ENCODE measurements at regions not wholly inside any gene's neighbourhood (a gene's known extent, or its start where the extent isn't known, plus 50 kb on each side); places are given as distances from the start of the nearest gene placed in this dataset.

DNA sequence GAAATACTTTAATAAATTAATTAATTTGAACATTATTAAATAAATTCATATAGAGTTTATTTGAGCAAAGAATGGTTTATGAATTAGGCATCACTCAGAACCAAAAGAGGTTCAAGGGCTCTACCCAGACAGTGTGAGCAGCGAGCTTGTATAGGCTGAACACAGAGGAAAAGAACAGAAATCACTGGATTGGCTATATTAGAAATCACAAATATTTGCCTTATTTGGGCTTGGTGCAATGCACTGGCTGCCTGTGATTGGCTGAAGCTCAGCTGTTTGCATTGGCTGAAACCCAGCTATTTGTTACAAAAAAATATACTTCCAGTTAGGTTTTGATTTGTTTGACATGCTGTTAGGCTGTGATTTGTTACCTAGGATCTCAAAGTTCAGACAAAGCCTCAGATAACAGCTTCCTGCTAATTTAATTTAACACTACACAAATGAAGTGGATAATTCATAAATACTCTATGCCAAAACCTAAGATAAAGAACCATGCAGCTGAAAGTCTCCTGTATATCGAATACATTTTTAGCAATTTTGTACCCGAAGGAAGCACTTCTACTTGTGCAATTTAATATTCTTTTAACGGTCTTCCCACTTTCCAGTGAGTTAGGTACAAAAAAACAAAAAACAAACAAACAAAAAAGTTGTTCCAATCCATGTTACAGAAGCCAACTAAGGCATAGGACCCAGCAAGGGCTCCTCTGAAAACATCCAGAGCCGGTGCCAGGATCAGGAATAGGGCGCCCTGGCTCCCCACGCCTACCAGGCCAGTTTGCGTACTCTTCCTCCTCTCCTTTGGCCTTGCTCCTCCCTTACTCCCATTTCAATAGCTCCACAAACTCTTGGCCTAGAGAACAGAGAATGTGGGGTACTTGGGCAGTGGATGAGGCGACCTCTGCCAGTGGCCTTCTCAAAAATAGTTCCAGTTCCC, 179.1 kb downstream of the DUSP10 start:
- no peak for DNase-seq (ENCODE audit: low spot score)
- Mint-ChIP-seq H3K9me3 (ENCODE audit: low read depth) (no peaks in the 10 kb centered on the region), H3K27ac (ENCODE audit: unreplicated experiment) (no peak overlapping the region), H3K27me3 (ENCODE audit: low read depth) (peaks cover 29% of the 10 kb centered on the region), H3K4me3 (ENCODE audit: unreplicated experiment) (no peak overlapping the region), H3K36me3 (ENCODE audit: low read depth) (no peaks in the 10 kb centered on the region), H3K4me1 (ENCODE audit: low read depth) (no peaks in the 10 kb centered on the region)
- TF ChIP-seq, protein P1, sequence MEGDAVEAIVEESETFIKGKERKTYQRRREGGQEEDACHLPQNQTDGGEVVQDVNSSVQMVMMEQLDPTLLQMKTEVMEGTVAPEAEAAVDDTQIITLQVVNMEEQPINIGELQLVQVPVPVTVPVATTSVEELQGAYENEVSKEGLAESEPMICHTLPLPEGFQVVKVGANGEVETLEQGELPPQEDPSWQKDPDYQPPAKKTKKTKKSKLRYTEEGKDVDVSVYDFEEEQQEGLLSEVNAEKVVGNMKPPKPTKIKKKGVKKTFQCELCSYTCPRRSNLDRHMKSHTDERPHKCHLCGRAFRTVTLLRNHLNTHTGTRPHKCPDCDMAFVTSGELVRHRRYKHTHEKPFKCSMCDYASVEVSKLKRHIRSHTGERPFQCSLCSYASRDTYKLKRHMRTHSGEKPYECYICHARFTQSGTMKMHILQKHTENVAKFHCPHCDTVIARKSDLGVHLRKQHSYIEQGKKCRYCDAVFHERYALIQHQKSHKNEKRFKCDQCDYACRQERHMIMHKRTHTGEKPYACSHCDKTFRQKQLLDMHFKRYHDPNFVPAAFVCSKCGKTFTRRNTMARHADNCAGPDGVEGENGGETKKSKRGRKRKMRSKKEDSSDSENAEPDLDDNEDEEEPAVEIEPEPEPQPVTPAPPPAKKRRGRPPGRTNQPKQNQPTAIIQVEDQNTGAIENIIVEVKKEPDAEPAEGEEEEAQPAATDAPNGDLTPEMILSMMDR (IDR thresholded peaks at IDR 0.05): no peak

DNA sequence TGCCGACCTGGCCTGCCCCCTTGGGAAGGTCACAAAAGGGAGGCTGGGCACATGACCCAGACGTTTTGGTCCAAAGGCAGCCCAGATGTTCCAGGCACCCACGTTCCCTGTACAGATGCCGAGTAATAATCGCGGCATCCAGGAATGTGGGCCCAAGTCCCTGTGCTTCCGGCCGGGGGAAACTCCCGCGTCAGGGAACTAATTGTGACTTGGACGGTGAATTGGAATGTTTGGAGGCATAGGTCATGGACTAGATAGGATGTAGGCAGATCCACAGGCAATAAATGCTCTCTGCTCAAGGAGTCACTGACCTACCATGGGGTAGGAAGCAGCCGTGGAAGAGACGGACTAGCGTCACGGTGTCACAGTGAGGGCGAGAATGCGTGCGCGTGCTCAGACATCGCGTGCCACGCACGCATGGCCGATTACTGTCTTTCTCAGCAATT, 178.4 kb downstream of the DUSP10 start:
- Mint-ChIP-seq H3K27me3 (ENCODE audit: low read depth) (peaks cover 28% of the 10 kb centered on the region), H3K9me3 (ENCODE audit: low read depth) (no peaks in the 10 kb centered on the region), H3K36me3 (ENCODE audit: low read depth) (no peaks in the 10 kb centered on the region), H3K27ac (ENCODE audit: unreplicated experiment) (no peak overlapping the region), H3K4me1 (ENCODE audit: low read depth) (no peaks in the 10 kb centered on the region), H3K4me3 (ENCODE audit: unreplicated experiment) (no peak overlapping the region)
- no peak for DNase-seq (ENCODE audit: low spot score)
- TF ChIP-seq, protein P1 (IDR thresholded peaks at IDR 0.05): no peak

DNA sequence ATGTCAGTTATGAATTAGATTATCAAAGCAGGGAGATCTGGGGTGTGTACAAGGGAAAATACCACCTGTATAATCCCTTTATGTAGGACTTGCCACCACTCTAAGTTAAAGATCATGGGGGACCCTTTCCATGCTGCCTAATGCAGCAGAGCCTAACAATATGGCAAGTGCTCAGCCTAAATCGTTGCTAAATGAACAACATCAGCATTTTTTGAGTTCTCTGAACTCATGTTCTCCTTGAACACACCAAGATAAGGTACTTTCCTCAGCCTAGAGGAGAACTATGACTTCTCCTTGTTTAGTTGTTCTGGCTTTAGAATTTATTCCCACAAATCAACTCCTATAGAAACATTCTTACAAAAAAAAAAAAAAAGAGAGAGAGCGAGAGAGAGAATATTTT, 177.0 kb downstream of the DUSP10 start:
- TF ChIP-seq, protein P1 (IDR thresholded peaks at IDR 0.05): no peak
- H3K4me1 Mint-ChIP-seq (ENCODE audit: low read depth): no peaks in the 10 kb centered on the region
- no peak overlapping the region for H3K4me3 Mint-ChIP-seq (ENCODE audit: unreplicated experiment)
- no peak overlapping the region for H3K27ac Mint-ChIP-seq (ENCODE audit: unreplicated experiment)
- no peak for DNase-seq (ENCODE audit: low spot score)
- H3K36me3 Mint-ChIP-seq (ENCODE audit: low read depth): no peaks in the 10 kb centered on the region
- no peaks in the 10 kb centered on the region for H3K9me3 Mint-ChIP-seq (ENCODE audit: low read depth)
- H3K27me3 Mint-ChIP-seq (ENCODE audit: low read depth): peaks cover 28% of the 10 kb centered on the region

DNA sequence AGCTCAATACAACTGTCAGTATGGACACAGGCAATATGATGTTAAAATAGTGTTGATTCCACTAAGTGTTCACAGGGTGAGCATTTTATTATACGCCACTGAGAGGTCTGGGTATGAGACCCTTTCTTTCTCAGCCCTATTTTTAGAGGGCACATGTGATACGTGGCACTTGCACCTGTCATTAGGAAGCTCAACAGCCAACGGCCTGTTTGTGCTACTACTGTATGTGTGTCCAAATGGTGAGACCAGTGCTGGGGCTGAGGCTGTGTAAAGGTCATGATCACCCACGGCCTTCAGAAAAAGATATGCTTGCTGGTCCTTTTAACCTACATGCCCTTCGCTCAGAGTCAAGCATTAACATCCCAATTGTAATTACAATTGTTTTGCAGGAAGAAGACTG, 176.2 kb downstream of the DUSP10 start:
- no peaks in the 10 kb centered on the region for H3K36me3 Mint-ChIP-seq (ENCODE audit: low read depth)
- H3K4me1 Mint-ChIP-seq (ENCODE audit: low read depth): no peaks in the 10 kb centered on the region
- no peak overlapping the region for H3K4me3 Mint-ChIP-seq (ENCODE audit: unreplicated experiment)
- no peak for DNase-seq (ENCODE audit: low spot score)
- H3K9me3 Mint-ChIP-seq (ENCODE audit: low read depth): no peaks in the 10 kb centered on the region
- TF ChIP-seq, protein P1 (IDR thresholded peaks at IDR 0.05): no peak
- peaks cover 23% of the 10 kb centered on the region for H3K27me3 Mint-ChIP-seq (ENCODE audit: low read depth)
- no peak overlapping the region for H3K27ac Mint-ChIP-seq (ENCODE audit: unreplicated experiment)

DNA sequence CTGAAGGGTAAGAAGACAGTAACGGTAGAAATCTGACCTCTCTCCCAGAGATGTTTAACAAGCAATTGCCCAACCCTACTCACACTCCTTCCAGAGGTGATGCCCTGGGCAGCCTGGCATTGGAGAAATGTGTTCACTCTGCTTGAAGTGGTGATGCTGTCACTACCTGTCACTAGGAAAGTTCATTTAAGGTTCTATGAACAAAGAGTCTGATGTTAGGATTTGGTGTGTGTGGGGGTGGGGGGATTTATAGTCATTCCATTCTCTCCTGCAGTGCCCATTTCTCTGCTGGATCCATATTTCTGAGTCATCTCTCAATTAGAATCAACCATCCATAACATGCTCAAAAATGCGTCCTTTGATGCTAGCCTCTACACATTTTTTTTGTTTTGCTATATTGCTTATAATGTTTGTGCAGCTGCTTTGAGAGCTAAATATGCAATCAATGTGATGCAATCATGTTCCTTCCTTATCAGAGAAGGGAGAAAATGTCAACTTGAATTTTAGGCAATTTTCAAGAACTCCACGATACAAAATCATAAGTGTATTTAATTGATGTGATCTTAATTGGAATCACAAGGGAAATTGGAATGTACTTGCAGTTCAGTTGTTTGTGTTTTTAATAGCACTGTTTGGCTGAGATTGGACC, 173.9 kb downstream of the DUSP10 start:
- H3K27ac Mint-ChIP-seq (ENCODE audit: unreplicated experiment): no peak overlapping the region
- H3K4me1 Mint-ChIP-seq (ENCODE audit: low read depth): no peaks in the 10 kb centered on the region
- H3K9me3 Mint-ChIP-seq (ENCODE audit: low read depth): no peaks in the 10 kb centered on the region
- H3K4me3 Mint-ChIP-seq (ENCODE audit: unreplicated experiment): no peak overlapping the region
- DNase-seq (ENCODE audit: low spot score): no peak
- TF ChIP-seq, protein P1 (IDR thresholded peaks at IDR 0.05): no peak
- H3K36me3 Mint-ChIP-seq (ENCODE audit: low read depth): no peaks in the 10 kb centered on the region
- peaks cover 22% of the 10 kb centered on the region for H3K27me3 Mint-ChIP-seq (ENCODE audit: low read depth)
